Keratinocyte (primary cell): ENCODE measurements at regions not wholly inside any gene's neighbourhood (a gene's known extent, or its start where the extent isn't known, plus 50 kb on each side); places are given as distances from the start of the nearest gene placed in this dataset.
"Not testable (repeated sequence)": the region's sequence is repeated elsewhere in the genome, so short reads cannot be mapped to it uniquely, and the experiment has no call there.

Experiments
- DNase-seq: peaks from one replicate; pipeline ENCODE4 v3.0.0-alpha.2; 2011; ENCODE audit warnings: low read depth, missing footprints, low spot score
- FAIRE-seq: peaks from 2 replicates; lab custom pipeline; 2011; peaks lifted over from hg19 to GRCh38; lab: Jason Lieb, UNC
- H2AFZ ChIP-seq: 2 replicates; pipeline ENCODE4 v1.6.0; 2012; ENCODE audit warnings: low read length, control low read depth, inconsistent platforms; ENCODE audit not compliant: control insufficient read depth
- H3K27ac ChIP-seq: 2 replicates; pipeline ENCODE4 v1.5.1; 2011; ENCODE audit warnings: low read length; ENCODE audit not compliant: control insufficient read depth, insufficient read depth
- H3K27me3 ChIP-seq: 3 replicates; pipeline ENCODE4 v1.6.0; 2011; ENCODE audit warnings: low read length; ENCODE audit not compliant: control insufficient read depth, insufficient read depth; ENCODE audit errors: extremely low read depth
- H3K36me3 ChIP-seq, 2 experiments: 2 replicates in 1 of 2; 3 replicates in 1 of 2; pipeline ENCODE4 v1.5.1; 2011; ENCODE audit warnings: low read length in 2 of 2, mild to moderate bottlenecking in 1 of 2; ENCODE audit not compliant: control insufficient read depth in 2 of 2, insufficient read depth in 2 of 2; ENCODE audit errors: extremely low read depth in 1 of 2
- H3K4me1 ChIP-seq: 3 replicates; pipeline ENCODE4 v1.5.1; 2011; ENCODE audit warnings: low read length; ENCODE audit not compliant: control insufficient read depth, insufficient read depth; ENCODE audit errors: extremely low read depth
- H3K4me2 ChIP-seq: 3 replicates; pipeline ENCODE4 v1.6.0; 2011; ENCODE audit warnings: low read depth, low read length; ENCODE audit not compliant: control insufficient read depth, insufficient read depth; ENCODE audit errors: extremely low read depth
- H3K4me3 ChIP-seq, 3 experiments: fragments of 200-600 bp in 1 of 3; sonication (generic) in 1 of 3; 2 replicates in 2 of 3; 3 replicates in 1 of 3; pipeline ENCODE4 v1.5.1; 2011 to 2016; ENCODE audit warnings: low read length in 3 of 3, mild to moderate bottlenecking in 3 of 3, control low read depth in 2 of 3, inconsistent platforms in 1 of 3, low read depth in 1 of 3, mixed read lengths in 1 of 3, mixed run types in 1 of 3, moderate library complexity in 1 of 3; ENCODE audit not compliant: control insufficient read depth in 2 of 3, insufficient read depth in 2 of 3; ENCODE audit errors: extremely low read depth in 1 of 3
- H3K79me2 ChIP-seq: 2 replicates; pipeline ENCODE4 v1.6.0; 2012; ENCODE audit warnings: low read length; ENCODE audit not compliant: control insufficient read depth, insufficient read depth
- H3K9ac ChIP-seq: 3 replicates; pipeline ENCODE4 v1.6.0; 2011; ENCODE audit warnings: low read length; ENCODE audit not compliant: control insufficient read depth, insufficient read depth; ENCODE audit errors: extremely low read depth
- H3K9me1 ChIP-seq: 3 replicates; pipeline ENCODE4 v1.6.0; 2011; ENCODE audit warnings: low read length; ENCODE audit not compliant: control insufficient read depth, insufficient read depth; ENCODE audit errors: extremely low read depth
- H3K9me3 ChIP-seq: 2 replicates; pipeline ENCODE4 v1.5.1; 2012; ENCODE audit warnings: low read depth, low read length; ENCODE audit not compliant: control insufficient read depth
- H4K20me1 ChIP-seq: 3 replicates; pipeline ENCODE4 v1.6.0; 2011; ENCODE audit warnings: low read length; ENCODE audit not compliant: control insufficient read depth, insufficient read depth; ENCODE audit errors: extremely low read depth
- EZH2 ChIP-seq: IDR thresholded peaks from one replicate; pipeline ENCODE4 v1.6.1; 2012; ENCODE audit warnings: inconsistent platforms, mild to moderate bottlenecking, low read length, moderate library complexity
- dilution Hi-C: fragments of 300-500 bp; cut with MboI; formaldehyde crosslinking; loops from one replicate; pipeline ENCODE4 v1.7.0; 2020; ENCODE audit warnings: low sequenced_read_pairs; ENCODE audit not compliant: extremely low pct_ligation_motif_present
- TF ChIP-seq, protein P1 (sequence below), 3 experiments: IDR thresholded peaks in 1 of 3; conservative IDR thresholded peaks in 1 of 3; optimal IDR thresholded peaks in 1 of 3; 2 replicates in 2 of 3; 3 replicates in 1 of 3; pipeline versions ENCODE3 to v1.5.1; 2011; ENCODE audit warnings: low read length in 3 of 3, mild to moderate bottlenecking in 3 of 3, moderate library complexity in 2 of 3, control low read depth in 1 of 3, inconsistent platforms in 1 of 3; ENCODE audit not compliant: insufficient read depth in 2 of 3; ENCODE audit errors: extremely low read depth in 1 of 3

DNA sequence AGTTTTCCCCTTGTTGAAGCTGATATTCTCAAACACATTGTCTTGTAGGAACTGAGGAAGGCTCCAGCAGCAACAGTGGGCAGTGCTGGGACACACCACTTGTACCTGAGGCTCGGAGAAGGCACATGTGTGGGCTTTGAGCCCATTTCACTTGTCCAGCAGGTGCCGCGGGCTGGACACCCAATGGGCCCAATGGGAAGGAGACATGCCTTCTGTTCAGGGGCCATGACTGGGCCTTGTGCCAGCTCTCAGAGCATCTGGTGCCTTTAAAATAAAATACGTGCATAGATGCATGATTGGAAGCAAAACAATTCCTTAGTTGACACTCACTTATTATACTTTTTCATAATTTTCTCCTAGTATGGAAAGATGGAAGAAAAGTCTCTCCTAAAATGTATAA is 334.2 kb downstream of the KLF13 start:
- H3K9me1 ChIP-seq: no peaks in the 10 kb centered on the region
- dilution Hi-C loops: no loop called here
- no peak overlapping the region for H3K4me2 ChIP-seq
- TF ChIP-seq EZH2: no peak
- TF ChIP-seq, protein P1, sequence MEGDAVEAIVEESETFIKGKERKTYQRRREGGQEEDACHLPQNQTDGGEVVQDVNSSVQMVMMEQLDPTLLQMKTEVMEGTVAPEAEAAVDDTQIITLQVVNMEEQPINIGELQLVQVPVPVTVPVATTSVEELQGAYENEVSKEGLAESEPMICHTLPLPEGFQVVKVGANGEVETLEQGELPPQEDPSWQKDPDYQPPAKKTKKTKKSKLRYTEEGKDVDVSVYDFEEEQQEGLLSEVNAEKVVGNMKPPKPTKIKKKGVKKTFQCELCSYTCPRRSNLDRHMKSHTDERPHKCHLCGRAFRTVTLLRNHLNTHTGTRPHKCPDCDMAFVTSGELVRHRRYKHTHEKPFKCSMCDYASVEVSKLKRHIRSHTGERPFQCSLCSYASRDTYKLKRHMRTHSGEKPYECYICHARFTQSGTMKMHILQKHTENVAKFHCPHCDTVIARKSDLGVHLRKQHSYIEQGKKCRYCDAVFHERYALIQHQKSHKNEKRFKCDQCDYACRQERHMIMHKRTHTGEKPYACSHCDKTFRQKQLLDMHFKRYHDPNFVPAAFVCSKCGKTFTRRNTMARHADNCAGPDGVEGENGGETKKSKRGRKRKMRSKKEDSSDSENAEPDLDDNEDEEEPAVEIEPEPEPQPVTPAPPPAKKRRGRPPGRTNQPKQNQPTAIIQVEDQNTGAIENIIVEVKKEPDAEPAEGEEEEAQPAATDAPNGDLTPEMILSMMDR (optimal IDR thresholded peaks at IDR 0.05 in 1 of 3, IDR thresholded peaks at IDR 0.05 in 1 of 3, conservative IDR thresholded peaks at IDR 0.05 in 1 of 3; ENCODE audit: extremely low read depth in 1 of 3, insufficient read depth in 2 of 3, low read length in 3 of 3): no peak
- H3K36me3 ChIP-seq: no peaks in the 10 kb centered on the region
- H3K27ac ChIP-seq: no peak overlapping the region
- no peaks in the 10 kb centered on the region for H3K79me2 ChIP-seq
- no peak overlapping the region for H3K9ac ChIP-seq
- H3K4me3 ChIP-seq: no peak overlapping the region
- no peak overlapping the region for H2AFZ ChIP-seq
- FAIRE-seq: no peak
- H3K9me3 ChIP-seq: no peaks in the 10 kb centered on the region
- no peaks in the 10 kb centered on the region for H3K27me3 ChIP-seq
- no peaks in the 10 kb centered on the region for H3K4me1 ChIP-seq
- DNase-seq: no peak
- H4K20me1 ChIP-seq: no peaks in the 10 kb centered on the region

DNA sequence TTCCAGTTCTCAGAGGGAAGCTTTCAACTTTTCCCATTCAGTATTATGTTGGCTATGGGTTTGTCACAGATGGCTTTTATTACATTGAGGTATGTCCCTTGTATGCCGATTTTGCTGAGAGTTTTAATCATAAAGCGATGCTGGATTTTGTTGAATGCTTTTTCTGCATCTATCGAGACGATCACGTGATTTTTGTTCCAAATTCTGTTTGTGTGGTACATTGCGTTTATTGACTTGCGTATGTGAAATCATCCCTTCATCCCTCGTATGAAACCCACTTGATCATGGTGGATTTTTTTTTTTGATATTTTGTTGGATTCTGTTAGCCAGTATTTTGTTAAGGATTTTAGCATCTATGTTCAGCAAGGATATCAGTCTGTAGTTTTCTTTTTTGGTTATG is 339.1 kb downstream of the KLF13 start:
- dilution Hi-C loops, FAIRE-seq: not testable (repeated sequence)

DNA sequence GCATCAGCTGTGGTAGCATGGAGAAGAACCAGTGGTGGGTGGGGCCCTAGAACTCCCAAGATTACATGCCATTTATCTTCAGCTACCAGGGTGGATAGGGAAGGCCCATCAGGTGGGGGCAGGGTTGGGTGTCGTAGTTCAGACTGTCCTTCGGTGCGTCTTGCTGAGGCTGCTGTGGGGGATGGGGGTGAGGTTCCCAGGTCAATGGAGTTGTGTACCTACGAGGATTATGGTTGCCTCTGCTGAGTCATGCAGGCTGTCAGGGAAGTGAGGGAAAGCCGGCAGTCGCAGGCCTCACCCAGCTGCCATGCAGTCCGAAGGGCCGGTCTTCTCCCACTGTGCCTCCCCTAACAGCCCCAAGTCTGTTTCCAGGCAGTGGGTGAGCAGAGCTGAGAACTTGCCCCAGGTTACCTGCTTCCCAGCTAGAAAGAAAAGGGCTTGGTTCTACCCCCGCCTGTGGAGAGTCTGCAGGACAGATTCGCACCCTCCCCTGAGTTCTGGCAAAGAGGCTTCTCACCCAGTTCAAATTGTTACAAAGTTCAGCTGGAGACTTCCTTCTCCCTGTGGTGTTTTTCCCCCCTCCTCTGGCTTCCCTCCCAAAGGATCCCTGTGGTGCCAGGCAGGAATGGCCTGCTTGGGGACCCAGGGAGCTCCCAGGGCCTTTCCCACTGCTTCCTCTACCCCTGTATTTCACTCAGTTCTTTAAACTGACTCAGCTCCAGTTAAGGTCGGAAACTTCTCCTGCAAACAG is 342.7 kb downstream of the KLF13 start:
- dilution Hi-C loops, H3K4me1 ChIP-seq, H3K79me2 ChIP-seq, H3K9me1 ChIP-seq, H3K27me3 ChIP-seq, H4K20me1 ChIP-seq, FAIRE-seq, H3K27ac ChIP-seq, H2AFZ ChIP-seq, H3K9me3 ChIP-seq, H3K4me3 ChIP-seq, H3K9ac ChIP-seq, H3K36me3 ChIP-seq, DNase-seq, H3K4me2 ChIP-seq: not testable (repeated sequence)

More for the DNA sequence above, 339.1 kb downstream of the KLF13 start:
- H3K9me1 ChIP-seq, H3K4me2 ChIP-seq, H4K20me1 ChIP-seq, H3K79me2 ChIP-seq, H3K4me1 ChIP-seq, H3K9me3 ChIP-seq, H3K36me3 ChIP-seq, DNase-seq, H3K27ac ChIP-seq, H2AFZ ChIP-seq, H3K9ac ChIP-seq, H3K4me3 ChIP-seq, H3K27me3 ChIP-seq: not testable (repeated sequence)

GRCh38 chr15:31673263-31673662 is 346.6 kb downstream of the KLF13 start:
- H3K27me3 ChIP-seq, H4K20me1 ChIP-seq, DNase-seq, H3K27ac ChIP-seq, H3K9me1 ChIP-seq, H3K4me2 ChIP-seq, H3K36me3 ChIP-seq, H3K4me1 ChIP-seq, H3K9me3 ChIP-seq, H3K79me2 ChIP-seq, H2AFZ ChIP-seq, H3K9ac ChIP-seq, dilution Hi-C loops, H3K4me3 ChIP-seq, FAIRE-seq: not testable (repeated sequence)
